K562 (cell line): ENCODE measurements at regions not wholly inside any gene's neighbourhood (a gene's known extent, or its start where the extent isn't known, plus 50 kb on each side); places are given as distances from the start of the nearest gene placed in this dataset.

Experiments used
- ATAC-seq: fragments of 200-7000 bp; cut with Tn5 transposase; 3 replicates; pipeline ENCODE4 v1.9.1; 2020; ENCODE audit warnings: moderate library complexity
- BruUV-seq: library from RNA; stranded (reverse); fragments of 400-500 nt; replicated peaks from 2 replicates; lab custom pipeline; 2021; lab: Mats Ljungman, UMichigan
- CTCF ChIA-PET: fragments of 300-600 bp; formaldehyde crosslinking; extraction: SDS; loops from one replicate; lab custom pipeline; 2021; ENCODE audit warnings: low intra/inter-chr PET ratio; lab: Yijun Ruan, JAX
- POLR2A ChIA-PET: fragments of 300-600, 350-650 bp; sonication (Branson Sonifier 250); formaldehyde crosslinking; extraction: SDS; loops from one replicate; lab custom pipeline; 2021; ENCODE audit warnings: antibody characterized with exemption, inconsistent platforms; lab: Yijun Ruan, JAX
- DNase-seq, 4 experiments: peaks; one replicate each; pipeline versions ENCODE4 v3.0.0 to v3.0.0-alpha.2; 2011 to 2018; ENCODE audit warnings: low spot score in 3 of 4, mixed read lengths in 3 of 4; ENCODE audit errors: extremely low read depth in 1 of 4
- FAIRE-seq: peaks from 2 replicates; lab custom pipeline; 2011; peaks lifted over from hg19 to GRCh38; lab: Jason Lieb, UNC
- H2AFZ ChIP-seq: 2 replicates; pipeline ENCODE4 v1.6.0; 2011; ENCODE audit warnings: low read depth, low read length, control low read depth, inconsistent platforms
- H3K27ac ChIP-seq: fragments of 200-600 bp; 3 replicates; pipeline ENCODE4 v1.8.0; 2011; ENCODE audit warnings: low read depth, mild to moderate bottlenecking, control low read depth, inconsistent platforms, low read length, moderate library complexity, mixed read lengths; ENCODE audit errors: extremely low read depth
- H3K27me3 ChIP-seq, 2 experiments: fragments of 300-600 bp in 1 of 2; 2 replicates in 1 of 2; 3 replicates in 1 of 2; pipeline versions ENCODE4 v1.6.0 to v1.8.0; 2011; ENCODE audit warnings: inconsistent platforms in 2 of 2, low read length in 2 of 2, mild to moderate bottlenecking in 1 of 2, mixed read lengths in 1 of 2, moderate library complexity in 1 of 2; ENCODE audit not compliant: control insufficient read depth in 2 of 2, insufficient read depth in 2 of 2
- H3K36me3 ChIP-seq: fragments of 300-600 bp; 3 replicates; pipeline ENCODE4 v1.8.0; 2011; ENCODE audit warnings: mild to moderate bottlenecking, low read length, inconsistent platforms; ENCODE audit not compliant: control insufficient read depth, insufficient read depth
- H3K4me1 ChIP-seq, 2 experiments: fragments of 200-600 bp in 1 of 2; replicated peaks in 1 of 2; 2 replicates in 1 of 2; 3 replicates in 1 of 2; pipeline versions ENCODE4 v1.5.1 to v1.8.0; 2011; ENCODE audit warnings: inconsistent platforms in 2 of 2, low read length in 2 of 2, mild to moderate bottlenecking in 1 of 2, mixed read lengths in 1 of 2, moderate library complexity in 1 of 2; ENCODE audit not compliant: control insufficient read depth in 2 of 2, insufficient read depth in 2 of 2
- H3K4me2 ChIP-seq: 2 replicates; pipeline ENCODE4 v1.6.1; 2011; ENCODE audit warnings: low read length, control low read depth, inconsistent platforms, mixed read lengths; ENCODE audit not compliant: insufficient read depth
- H3K4me3 ChIP-seq: fragments of 200-600 bp; sonication (generic), shearing (Covaris generic); 2 replicates; pipeline ENCODE4 v1.5.1; 2016; ENCODE audit warnings: control low read depth, inconsistent platforms
- H3K79me2 ChIP-seq: fragments of 200-600 bp; 3 replicates; pipeline ENCODE4 v1.8.0; 2011; ENCODE audit warnings: low read length, inconsistent platforms; ENCODE audit not compliant: control insufficient read depth, insufficient read depth
- H3K9ac ChIP-seq, 2 experiments: 2 replicates each; pipeline versions ENCODE4 v1.6.0 to v1.6.1; 2011; ENCODE audit warnings: low read depth in 2 of 2, low read length in 2 of 2, control low read depth in 1 of 2, inconsistent platforms in 1 of 2, mild to moderate bottlenecking in 1 of 2, mixed read lengths in 1 of 2; ENCODE audit not compliant: insufficient read depth in 1 of 2
- H3K9me1 ChIP-seq: one replicate; pipeline ENCODE4 v1.6.0; 2011; ENCODE audit warnings: inconsistent platforms, mild to moderate bottlenecking, low read length, moderate library complexity; ENCODE audit not compliant: control insufficient read depth, insufficient read depth
- H3K9me3 ChIP-seq: replicated peaks from 2 replicates; pipeline ENCODE4 v1.5.1; 2011; ENCODE audit warnings: low read depth, low read length, inconsistent platforms; ENCODE audit not compliant: control insufficient read depth, insufficient read depth
- H4K20me1 ChIP-seq: replicated peaks from 2 replicates; pipeline ENCODE4 v1.6.1; 2011; ENCODE audit warnings: low read length, inconsistent platforms, mixed read lengths; ENCODE audit not compliant: control insufficient read depth, insufficient read depth
- ADNP ChIP-seq: fragments of 200-800 bp; sonication (Bioruptor generic); IDR thresholded peaks from 2 replicates; pipeline ENCODE4 v1.6.1; 2016; ENCODE audit warnings: missing genetic modification characterization, missing compliant biosample characterization
- EWSR1 ChIP-seq: fragments of 450-650 bp; IDR thresholded peaks from 2 replicates; pipeline ENCODE4 v1.6.1; 2018; ENCODE audit warnings: borderline replicate concordance, mild to moderate bottlenecking, low read depth, moderate library complexity; ENCODE audit not compliant: partially characterized antibody
- GATA2 ChIP-seq: sonication (generic); formaldehyde crosslinking; IDR thresholded peaks from 2 replicates; pipeline ENCODE4 v1.4.0; 2020; ENCODE audit warnings: mild to moderate bottlenecking, missing genetic modification reagents
- RBM15 ChIP-seq: fragments of 200-400 bp; formaldehyde crosslinking; IDR thresholded peaks from 2 replicates; pipeline ENCODE4 v1.6.1; 2018; ENCODE audit warnings: mild to moderate bottlenecking, low read length, moderate library complexity; ENCODE audit not compliant: insufficient read depth
- SREBF1 ChIP-seq: fragments of 150-350 bp; IDR thresholded peaks from 2 replicates; pipeline ENCODE4 v1.6.1; 2014; ENCODE audit warnings: antibody characterized with exemption, low read depth, low read length, borderline replicate concordance
- WGBS: fragments of 100-300 bp; shearing (Covaris generic); methylation state at CpG from one replicate; pipeline ENCODE4 v1.1.6; 2016; ENCODE audit warnings: low coverage, mixed read lengths; ENCODE audit not compliant: insufficient coverage; ENCODE audit errors: missing lambda C conversion rate; 5-methylcytosine and 5-hydroxymethylcytosine counted together
- in situ Hi-C: fragments of 300-500 bp; cut with MboI; formaldehyde crosslinking; loops from 4 replicates; pipeline ENCODE4 v1.15.0; 2018; ENCODE audit warnings: inconsistent platforms, mixed read lengths
- intact Hi-C: fragments of 100-400 bp; cut with micrococcal nuclease; formaldehyde crosslinking; loops from 2 replicates; pipeline ENCODE4 v1.14.2; 2022
- TF ChIP-seq, protein P1 (sequence below): fragments of 150-350 bp; conservative IDR thresholded peaks from 2 replicates; pipeline ENCODE4 v1.6.1; 2014; ENCODE audit warnings: low read length
- TF ChIP-seq, protein P2 (sequence below), 2 experiments: fragments of 450-650 bp; conservative IDR thresholded peaks; 2 replicates each; pipeline ENCODE4 v1.6.1; 2017; ENCODE audit warnings: mild to moderate bottlenecking in 2 of 2, moderate library complexity in 2 of 2
- TF ChIP-seq, protein P3 (sequence below): fragments of 250-450 bp; sonication (Bioruptor Pico); IDR thresholded peaks from 2 replicates; pipeline ENCODE4 v1.4.0; 2020
- TF ChIP-seq, protein P4 (sequence below): fragments of 450-650 bp; IDR thresholded peaks from 2 replicates; pipeline ENCODE4 v1.6.1; 2016; ENCODE audit warnings: low read depth, mild to moderate bottlenecking, moderate library complexity

DNA sequence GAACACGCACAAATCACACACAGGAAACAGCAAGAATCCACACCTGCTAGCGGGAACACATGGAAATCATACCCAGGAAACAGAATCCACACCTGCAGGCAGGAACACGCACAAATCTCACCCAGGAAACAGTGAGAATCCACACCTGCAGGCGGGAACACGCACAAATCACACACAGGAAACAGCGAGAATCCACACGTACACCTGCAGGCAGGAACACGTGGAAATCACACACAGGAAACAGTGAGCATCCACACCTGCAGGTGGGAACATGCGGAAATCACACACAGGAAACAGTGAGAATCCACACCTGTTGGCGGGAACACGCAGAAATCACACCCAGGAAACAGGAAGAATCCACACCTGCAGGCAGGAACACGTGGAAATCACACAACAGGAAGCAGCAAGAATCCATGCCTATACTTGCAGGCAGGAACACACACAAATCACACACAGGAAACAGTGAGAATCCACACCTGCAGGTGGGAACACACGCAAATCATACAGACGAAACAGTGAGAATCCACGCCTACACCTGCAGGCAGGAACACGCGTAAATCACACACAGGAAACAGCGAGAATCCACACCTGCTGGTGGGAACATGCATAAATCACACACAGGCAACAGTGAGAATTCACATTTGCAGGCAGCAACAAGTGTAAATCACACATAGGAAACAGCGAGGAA lies 108.6 kb downstream of the DLL1 start:
- H3K9ac ChIP-seq, result no peak overlapping the region
- H2AFZ ChIP-seq, result no peak overlapping the region
- TF ChIP-seq SREBF1, result no peak
- TF ChIP-seq, protein P1, sequence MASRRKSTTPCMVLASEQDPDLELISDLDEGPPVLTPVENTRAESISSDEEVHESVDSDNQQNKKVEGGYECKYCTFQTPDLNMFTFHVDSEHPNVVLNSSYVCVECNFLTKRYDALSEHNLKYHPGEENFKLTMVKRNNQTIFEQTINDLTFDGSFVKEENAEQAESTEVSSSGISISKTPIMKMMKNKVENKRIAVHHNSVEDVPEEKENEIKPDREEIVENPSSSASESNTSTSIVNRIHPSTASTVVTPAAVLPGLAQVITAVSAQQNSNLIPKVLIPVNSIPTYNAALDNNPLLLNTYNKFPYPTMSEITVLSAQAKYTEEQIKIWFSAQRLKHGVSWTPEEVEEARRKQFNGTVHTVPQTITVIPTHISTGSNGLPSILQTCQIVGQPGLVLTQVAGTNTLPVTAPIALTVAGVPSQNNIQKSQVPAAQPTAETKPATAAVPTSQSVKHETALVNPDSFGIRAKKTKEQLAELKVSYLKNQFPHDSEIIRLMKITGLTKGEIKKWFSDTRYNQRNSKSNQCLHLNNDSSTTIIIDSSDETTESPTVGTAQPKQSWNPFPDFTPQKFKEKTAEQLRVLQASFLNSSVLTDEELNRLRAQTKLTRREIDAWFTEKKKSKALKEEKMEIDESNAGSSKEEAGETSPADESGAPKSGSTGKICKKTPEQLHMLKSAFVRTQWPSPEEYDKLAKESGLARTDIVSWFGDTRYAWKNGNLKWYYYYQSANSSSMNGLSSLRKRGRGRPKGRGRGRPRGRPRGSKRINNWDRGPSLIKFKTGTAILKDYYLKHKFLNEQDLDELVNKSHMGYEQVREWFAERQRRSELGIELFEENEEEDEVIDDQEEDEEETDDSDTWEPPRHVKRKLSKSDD, result no peak
- TF ChIP-seq ADNP (tag), result no peak
- TF ChIP-seq EWSR1, result no peak
- TF ChIP-seq, protein P2, sequence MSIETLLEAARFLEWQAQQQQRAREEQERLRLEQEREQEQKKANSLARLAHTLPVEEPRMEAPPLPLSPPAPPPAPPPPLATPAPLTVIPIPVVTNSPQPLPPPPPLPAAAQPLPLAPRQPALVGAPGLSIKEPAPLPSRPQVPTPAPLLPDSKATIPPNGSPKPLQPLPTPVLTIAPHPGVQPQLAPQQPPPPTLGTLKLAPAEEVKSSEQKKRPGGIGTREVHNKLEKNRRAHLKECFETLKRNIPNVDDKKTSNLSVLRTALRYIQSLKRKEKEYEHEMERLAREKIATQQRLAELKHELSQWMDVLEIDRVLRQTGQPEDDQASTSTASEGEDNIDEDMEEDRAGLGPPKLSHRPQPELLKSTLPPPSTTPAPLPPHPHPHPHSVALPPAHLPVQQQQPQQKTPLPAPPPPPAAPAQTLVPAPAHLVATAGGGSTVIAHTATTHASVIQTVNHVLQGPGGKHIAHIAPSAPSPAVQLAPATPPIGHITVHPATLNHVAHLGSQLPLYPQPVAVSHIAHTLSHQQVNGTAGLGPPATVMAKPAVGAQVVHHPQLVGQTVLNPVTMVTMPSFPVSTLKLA (conservative IDR thresholded peaks at IDR 0.05), result no peak
- TF ChIP-seq, protein P3, sequence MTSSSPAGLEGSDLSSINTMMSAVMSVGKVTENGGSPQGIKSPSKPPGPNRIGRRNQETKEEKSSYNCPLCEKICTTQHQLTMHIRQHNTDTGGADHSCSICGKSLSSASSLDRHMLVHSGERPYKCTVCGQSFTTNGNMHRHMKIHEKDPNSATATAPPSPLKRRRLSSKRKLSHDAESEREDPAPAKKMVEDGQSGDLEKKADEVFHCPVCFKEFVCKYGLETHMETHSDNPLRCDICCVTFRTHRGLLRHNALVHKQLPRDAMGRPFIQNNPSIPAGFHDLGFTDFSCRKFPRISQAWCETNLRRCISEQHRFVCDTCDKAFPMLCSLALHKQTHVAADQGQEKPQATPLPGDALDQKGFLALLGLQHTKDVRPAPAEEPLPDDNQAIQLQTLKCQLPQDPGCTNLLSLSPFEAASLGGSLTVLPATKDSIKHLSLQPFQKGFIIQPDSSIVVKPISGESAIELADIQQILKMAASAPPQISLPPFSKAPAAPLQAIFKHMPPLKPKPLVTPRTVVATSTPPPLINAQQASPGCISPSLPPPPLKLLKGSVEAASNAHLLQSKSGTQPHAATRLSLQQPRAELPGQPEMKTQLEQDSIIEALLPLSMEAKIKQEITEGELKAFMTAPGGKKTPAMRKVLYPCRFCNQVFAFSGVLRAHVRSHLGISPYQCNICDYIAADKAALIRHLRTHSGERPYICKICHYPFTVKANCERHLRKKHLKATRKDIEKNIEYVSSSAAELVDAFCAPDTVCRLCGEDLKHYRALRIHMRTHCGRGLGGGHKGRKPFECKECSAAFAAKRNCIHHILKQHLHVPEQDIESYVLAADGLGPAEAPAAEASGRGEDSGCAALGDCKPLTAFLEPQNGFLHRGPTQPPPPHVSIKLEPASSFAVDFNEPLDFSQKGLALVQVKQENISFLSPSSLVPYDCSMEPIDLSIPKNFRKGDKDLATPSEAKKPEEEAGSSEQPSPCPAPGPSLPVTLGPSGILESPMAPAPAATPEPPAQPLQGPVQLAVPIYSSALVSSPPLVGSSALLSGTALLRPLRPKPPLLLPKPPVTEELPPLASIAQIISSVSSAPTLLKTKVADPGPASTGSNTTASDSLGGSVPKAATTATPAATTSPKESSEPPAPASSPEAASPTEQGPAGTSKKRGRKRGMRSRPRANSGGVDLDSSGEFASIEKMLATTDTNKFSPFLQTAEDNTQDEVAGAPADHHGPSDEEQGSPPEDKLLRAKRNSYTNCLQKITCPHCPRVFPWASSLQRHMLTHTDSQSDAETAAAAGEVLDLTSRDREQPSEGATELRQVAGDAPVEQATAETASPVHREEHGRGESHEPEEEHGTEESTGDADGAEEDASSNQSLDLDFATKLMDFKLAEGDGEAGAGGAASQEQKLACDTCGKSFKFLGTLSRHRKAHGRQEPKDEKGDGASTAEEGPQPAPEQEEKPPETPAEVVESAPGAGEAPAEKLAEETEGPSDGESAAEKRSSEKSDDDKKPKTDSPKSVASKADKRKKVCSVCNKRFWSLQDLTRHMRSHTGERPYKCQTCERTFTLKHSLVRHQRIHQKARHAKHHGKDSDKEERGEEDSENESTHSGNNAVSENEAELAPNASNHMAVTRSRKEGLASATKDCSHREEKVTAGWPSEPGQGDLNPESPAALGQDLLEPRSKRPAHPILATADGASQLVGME (CRISPR knock-in tag), result no peak
- TF ChIP-seq, protein P4, sequence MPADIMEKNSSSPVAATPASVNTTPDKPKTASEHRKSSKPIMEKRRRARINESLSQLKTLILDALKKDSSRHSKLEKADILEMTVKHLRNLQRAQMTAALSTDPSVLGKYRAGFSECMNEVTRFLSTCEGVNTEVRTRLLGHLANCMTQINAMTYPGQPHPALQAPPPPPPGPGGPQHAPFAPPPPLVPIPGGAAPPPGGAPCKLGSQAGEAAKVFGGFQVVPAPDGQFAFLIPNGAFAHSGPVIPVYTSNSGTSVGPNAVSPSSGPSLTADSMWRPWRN, result no peak
- TF ChIP-seq GATA2, result no peak
- no peak for TF ChIP-seq RBM15
- H3K79me2 ChIP-seq, result no peaks in the 10 kb centered on the region
- H3K4me1 ChIP-seq, result peaks cover 0 to 13% of the 10 kb centered on the region in 2 experiments; a peak in 1 of 5 replicates
- CTCF ChIA-PET, result no interaction called here
- H3K36me3 ChIP-seq, result no peaks in the 10 kb centered on the region
- H3K9me3 ChIP-seq, result 0 out of 2 replicates have a peak, but pooled peaks cover 4% of the 10 kb centered on the region
- in situ Hi-C loops, result no loop called here
- BruUV-seq, result no TSS peak
- POLR2A ChIA-PET, result no interaction called here
- peaks cover 8 to 29% of the 10 kb centered on the region in 2 experiments; a peak in 4 of 5 replicates for H3K27me3 ChIP-seq
- H3K4me3 ChIP-seq, result no peak overlapping the region
- FAIRE-seq (no peak), DNase-seq (no peak), ATAC-seq (no peak)
- no peak overlapping the region for H3K4me2 ChIP-seq
- no peaks in the 10 kb centered on the region for H4K20me1 ChIP-seq
- intact Hi-C loops, result no loop called here
- H3K27ac ChIP-seq, result no peak overlapping the region
- 1% methylated on average over 19 of the region's 19 CpGs for WGBS
- H3K9me1 ChIP-seq, result no peaks in the 10 kb centered on the region
